ENCODE measurements at regions not wholly inside any gene's neighbourhood (a gene's known extent, or its start where the extent isn't known, plus 50 kb on each side); places are given as distances from the start of the nearest gene placed in this dataset.

GRCh38 chr6:89026151-89026550, 54.4 kb upstream of the PNRC1 start:
- no peak for DNase-seq (ENCODE audit: low read depth, low spot score)
- no peak overlapping the region for H3K27ac ChIP-seq (ENCODE audit: control insufficient read depth, insufficient read depth, low read length)
- no peak overlapping the region for H3K4me2 ChIP-seq (ENCODE audit: control insufficient read depth, extremely low read depth, insufficient read depth, low read depth, low read length)
- dilution Hi-C loops (cut with MboI; ENCODE audit: extremely low pct_ligation_motif_present, low sequenced_read_pairs), result no loop called here
- no peaks in the 10 kb centered on the region for H3K9me1 ChIP-seq (ENCODE audit: control insufficient read depth, extremely low read depth, insufficient read depth, low read length)
- H3K36me3 ChIP-seq (ENCODE audit: control insufficient read depth in 2 of 2, extremely low read depth in 1 of 2, insufficient read depth in 2 of 2, low read length in 2 of 2), result no peaks in the 10 kb centered on the region
- no peak overlapping the region for H2AFZ ChIP-seq (ENCODE audit: control insufficient read depth, low read length)
- H3K4me3 ChIP-seq (ENCODE audit: control insufficient read depth in 2 of 3, extremely low read depth in 1 of 3, insufficient read depth in 2 of 3, low read depth in 1 of 3, low read length in 3 of 3), result no peak overlapping the region
- FAIRE-seq, result no peak
- no peaks in the 10 kb centered on the region for H4K20me1 ChIP-seq (ENCODE audit: control insufficient read depth, extremely low read depth, insufficient read depth, low read length)
- no peaks in the 10 kb centered on the region for H3K79me2 ChIP-seq (ENCODE audit: control insufficient read depth, insufficient read depth, low read length)
- H3K4me1 ChIP-seq (ENCODE audit: control insufficient read depth, extremely low read depth, insufficient read depth, low read length), result peaks cover 43% of the 10 kb centered on the region
- H3K9me3 ChIP-seq (ENCODE audit: control insufficient read depth, low read depth, low read length), result no peaks in the 10 kb centered on the region
- H3K9ac ChIP-seq (ENCODE audit: control insufficient read depth, extremely low read depth, insufficient read depth, low read length), result no peak overlapping the region
- H3K27me3 ChIP-seq (ENCODE audit: control insufficient read depth, extremely low read depth, insufficient read depth, low read length), result no peaks in the 10 kb centered on the region
- TF ChIP-seq CTCF (optimal IDR thresholded peaks at IDR 0.05 in 1 of 3, IDR thresholded peaks at IDR 0.05 in 1 of 3, conservative IDR thresholded peaks at IDR 0.05 in 1 of 3; ENCODE audit: extremely low read depth in 1 of 3, insufficient read depth in 2 of 3, low read length in 3 of 3), result no peak
- TF ChIP-seq EZH2 (IDR thresholded peaks at IDR 0.05; ENCODE audit: low read length), result no peak

- Histone ChIP-seq H3K27me3 (ENCODE audit: control insufficient read depth, extremely low read depth, insufficient read depth, low read length) (no peaks in the 10 kb centered on the region), H3K27ac (ENCODE audit: control insufficient read depth, insufficient read depth, low read length) (no peak overlapping the region), H4K20me1 (ENCODE audit: control insufficient read depth, extremely low read depth, insufficient read depth, low read length) (no peaks in the 10 kb centered on the region), H3K9me1 (ENCODE audit: control insufficient read depth, extremely low read depth, insufficient read depth, low read length) (no peaks in the 10 kb centered on the region), H3K4me3 (ENCODE audit: control insufficient read depth in 2 of 3, extremely low read depth in 1 of 3, insufficient read depth in 2 of 3, low read depth in 1 of 3, low read length in 3 of 3) (no peak overlapping the region), H3K9me3 (ENCODE audit: control insufficient read depth, low read depth, low read length) (no peaks in the 10 kb centered on the region), H3K36me3 (ENCODE audit: control insufficient read depth in 2 of 2, extremely low read depth in 1 of 2, insufficient read depth in 2 of 2, low read length in 2 of 2) (no peaks in the 10 kb centered on the region), H3K4me1 (ENCODE audit: control insufficient read depth, extremely low read depth, insufficient read depth, low read length) (peaks cover 43% of the 10 kb centered on the region), H3K9ac (ENCODE audit: control insufficient read depth, extremely low read depth, insufficient read depth, low read length) (no peak overlapping the region), H3K4me2 (ENCODE audit: control insufficient read depth, extremely low read depth, insufficient read depth, low read depth, low read length) (peak overlapping the region; percentile 54), H3K79me2 (ENCODE audit: control insufficient read depth, insufficient read depth, low read length) (no peaks in the 10 kb centered on the region), H2AFZ (ENCODE audit: control insufficient read depth, low read length) (peak overlapping the region; percentile 52)
- dilution Hi-C loops (cut with MboI; ENCODE audit: extremely low pct_ligation_motif_present, low sequenced_read_pairs), result no loop called here
- FAIRE-seq, result peak; percentile 52
- no peak for DNase-seq (ENCODE audit: low read depth, low spot score)
- no peak for TF ChIP-seq EZH2 (IDR thresholded peaks at IDR 0.05; ENCODE audit: low read length)
- TF ChIP-seq CTCF (optimal IDR thresholded peaks at IDR 0.05 in 1 of 3, IDR thresholded peaks at IDR 0.05 in 1 of 3, conservative IDR thresholded peaks at IDR 0.05 in 1 of 3; ENCODE audit: extremely low read depth in 1 of 3, insufficient read depth in 2 of 3, low read length in 3 of 3), result no peak
Measured at GRCh38 chr6:89025633-89026032, 54.9 kb upstream of the PNRC1 start.
